ENCODE measurements at regions not wholly inside any gene's neighbourhood (a gene's known extent, or its start where the extent isn't known, plus 50 kb on each side); places are given as distances from the start of the nearest gene placed in this dataset.

DNA sequence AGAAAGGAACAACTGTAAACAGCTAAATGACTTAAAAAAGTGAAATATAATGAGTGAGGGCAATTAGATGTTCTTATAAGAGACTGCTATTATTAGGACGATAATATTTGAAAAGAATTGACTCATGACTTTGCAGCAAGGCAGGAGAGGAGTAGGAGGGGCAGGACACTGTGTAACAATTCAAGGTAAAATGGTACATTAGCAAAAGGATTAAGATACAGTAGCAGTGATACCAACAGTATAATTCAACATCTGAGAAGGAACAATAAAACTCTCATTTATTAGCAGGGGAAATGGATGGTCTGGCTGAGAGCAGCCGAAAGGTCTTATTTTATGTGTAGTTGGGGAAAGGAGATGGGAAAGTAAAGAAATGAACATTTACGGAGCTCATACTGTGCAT is 315.5 kb upstream of the BOD1L1 start:
- no peak for DNase-seq

DNA sequence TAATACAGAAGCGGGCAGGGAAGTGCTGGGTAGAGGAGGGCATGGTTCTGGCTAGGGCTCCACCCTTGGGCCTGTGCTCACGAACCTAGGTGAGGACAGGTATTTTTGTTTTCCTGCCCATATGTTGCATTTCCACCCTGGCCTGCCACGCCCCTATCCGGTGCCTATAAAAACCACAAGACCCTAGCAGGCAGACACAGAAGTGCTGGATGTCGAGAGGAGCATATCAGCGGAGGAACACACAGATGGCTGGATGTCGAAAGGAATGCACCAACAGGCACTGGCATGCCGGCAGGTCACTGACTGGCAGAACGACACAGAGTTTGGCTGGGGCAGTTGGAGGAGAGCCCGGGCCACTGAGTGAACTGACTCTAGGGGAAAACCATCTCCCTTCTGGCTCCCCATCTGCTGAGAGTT is 316.6 kb upstream of the BOD1L1 start:
- no peak for DNase-seq

DNA sequence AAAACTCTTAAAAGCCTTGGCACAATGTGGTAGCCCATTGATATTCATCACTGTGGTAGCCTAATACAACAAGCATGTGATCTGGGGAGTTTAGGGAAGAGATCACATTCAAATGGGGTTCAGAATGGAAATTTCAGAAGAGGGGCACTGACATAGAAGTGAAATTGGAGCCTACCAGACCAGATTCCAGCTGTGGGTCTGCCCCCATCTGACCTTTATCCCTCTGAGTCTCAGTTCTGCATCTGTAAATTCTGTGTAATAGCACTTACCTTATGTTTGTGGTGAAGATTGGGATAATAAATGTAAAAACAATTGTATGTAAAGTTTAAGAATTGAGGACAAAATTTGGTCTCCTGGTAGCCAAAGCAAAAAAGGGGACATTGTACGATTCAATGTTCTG is 320.4 kb upstream of the BOD1L1 start:
- no peak for DNase-seq

DNA sequence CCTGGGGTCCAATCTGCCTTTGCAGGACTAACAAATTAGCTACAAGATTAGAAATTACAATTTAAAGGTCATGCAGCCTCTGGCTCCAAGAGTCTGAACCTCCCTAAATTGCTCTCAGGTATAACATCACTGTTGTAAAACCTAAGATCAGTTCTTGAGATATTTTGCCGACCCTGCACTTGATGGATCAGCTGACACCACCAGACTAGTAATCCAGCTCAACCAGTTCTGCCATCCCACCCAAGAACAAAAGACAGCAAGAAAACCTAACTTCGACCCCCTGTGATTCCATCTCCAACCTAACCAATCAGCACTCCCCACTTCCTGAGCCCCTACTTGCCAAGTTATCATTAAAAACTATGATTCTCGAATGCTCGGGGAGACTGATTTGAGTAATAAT is 323.0 kb upstream of the BOD1L1 start:
- DNase-seq: no peak

DNA sequence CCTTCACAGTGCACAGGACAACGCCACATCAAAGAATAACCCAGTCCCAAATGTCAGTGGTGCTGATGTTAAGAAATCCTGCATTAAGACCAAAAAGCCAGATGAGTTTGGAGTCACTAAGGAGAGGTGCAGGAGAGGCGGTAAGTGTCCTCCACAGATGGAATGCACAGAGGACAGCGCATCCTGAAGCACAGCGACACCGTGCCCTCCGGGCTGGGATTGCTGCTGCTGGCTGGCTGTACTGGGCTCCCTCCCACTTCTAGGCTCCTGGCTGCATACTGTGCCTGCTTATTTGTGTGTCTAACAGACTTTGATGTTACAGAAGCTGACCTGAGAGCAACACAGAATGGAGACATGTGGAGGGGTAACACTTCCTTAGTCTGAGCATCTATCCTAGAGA is 325.6 kb upstream of the BOD1L1 start:
- DNase-seq: no peak

DNA sequence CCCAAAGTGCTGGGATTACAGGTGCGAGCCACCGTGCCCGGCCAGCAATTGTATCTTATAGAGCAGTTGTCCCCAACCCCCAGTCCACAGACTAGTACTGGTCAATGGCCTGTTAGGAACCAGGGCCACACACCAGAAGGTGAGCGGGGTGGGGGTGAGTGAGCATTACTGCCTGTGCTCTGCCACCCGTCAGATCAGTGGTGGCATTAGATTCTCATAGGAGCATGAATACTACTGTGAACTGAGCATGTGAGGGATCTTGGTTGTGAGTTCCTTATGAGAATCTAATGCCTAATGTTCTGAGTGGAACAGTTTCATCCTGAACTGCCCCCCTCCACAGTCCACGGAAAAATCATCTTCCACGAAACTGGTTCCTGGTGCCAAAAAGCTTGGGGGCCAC is 328.0 kb upstream of the BOD1L1 start:
- DNase-seq: no peak

DNA sequence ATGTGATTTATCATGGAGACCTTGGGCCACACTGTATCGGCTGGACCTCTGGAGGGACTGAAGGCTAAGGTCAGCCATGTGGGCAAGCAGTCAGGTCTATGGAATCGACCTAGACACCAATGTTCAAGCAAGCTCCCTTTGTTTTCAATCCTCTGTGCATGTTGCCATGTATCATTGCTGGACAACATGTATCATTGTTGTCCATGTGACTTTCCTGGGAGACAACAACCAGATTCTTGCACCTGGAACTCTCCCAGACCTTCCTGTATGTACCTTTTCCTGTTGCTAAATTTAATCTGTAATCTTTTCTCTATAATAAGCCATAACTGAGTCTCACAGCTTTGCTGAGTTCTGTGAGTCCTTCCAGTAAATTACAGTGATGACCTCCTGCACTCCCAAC is 329.4 kb upstream of the BOD1L1 start:
- DNase-seq: no peak

DNA sequence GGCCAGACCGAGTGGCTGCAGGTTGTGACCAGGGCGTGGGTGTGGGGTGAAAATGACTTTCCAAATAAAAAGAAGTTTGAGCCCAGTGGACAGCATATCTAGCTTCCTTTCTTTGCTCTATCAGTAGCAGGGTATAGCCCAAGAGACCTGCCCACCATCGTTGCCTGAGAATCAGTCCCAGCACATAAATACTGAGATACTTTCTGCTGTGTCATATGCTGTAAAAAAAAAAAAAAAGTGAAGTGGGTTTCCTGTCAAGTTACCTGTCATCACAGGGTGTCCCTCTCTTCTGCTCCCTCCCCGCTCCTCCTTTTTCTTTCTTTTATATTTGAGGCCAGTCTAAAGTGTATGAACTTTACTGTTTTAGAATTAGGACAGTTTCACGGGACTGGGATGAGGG is 330.3 kb upstream of the BOD1L1 start:
- DNase-seq: no peak

DNA sequence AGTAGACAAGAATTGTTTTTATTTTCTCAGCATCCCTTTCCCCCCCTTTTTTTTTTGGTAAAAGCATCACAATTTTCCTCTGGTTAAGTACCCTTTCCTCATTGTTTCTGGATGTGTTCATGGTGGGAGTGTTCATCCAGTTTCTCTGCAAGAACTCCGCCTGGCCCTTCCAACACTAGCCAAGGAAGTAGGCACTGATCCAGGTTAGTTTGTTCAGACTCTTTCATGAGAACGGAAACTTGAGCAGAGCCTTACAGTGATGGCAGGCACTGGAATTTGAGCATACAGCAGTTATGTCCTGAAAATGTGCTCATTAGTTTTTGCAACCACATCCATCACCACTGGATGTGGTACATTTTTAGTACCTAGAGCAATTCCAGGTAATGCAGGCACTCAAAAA is 336.1 kb upstream of the BOD1L1 start:
- no peak for DNase-seq

DNA sequence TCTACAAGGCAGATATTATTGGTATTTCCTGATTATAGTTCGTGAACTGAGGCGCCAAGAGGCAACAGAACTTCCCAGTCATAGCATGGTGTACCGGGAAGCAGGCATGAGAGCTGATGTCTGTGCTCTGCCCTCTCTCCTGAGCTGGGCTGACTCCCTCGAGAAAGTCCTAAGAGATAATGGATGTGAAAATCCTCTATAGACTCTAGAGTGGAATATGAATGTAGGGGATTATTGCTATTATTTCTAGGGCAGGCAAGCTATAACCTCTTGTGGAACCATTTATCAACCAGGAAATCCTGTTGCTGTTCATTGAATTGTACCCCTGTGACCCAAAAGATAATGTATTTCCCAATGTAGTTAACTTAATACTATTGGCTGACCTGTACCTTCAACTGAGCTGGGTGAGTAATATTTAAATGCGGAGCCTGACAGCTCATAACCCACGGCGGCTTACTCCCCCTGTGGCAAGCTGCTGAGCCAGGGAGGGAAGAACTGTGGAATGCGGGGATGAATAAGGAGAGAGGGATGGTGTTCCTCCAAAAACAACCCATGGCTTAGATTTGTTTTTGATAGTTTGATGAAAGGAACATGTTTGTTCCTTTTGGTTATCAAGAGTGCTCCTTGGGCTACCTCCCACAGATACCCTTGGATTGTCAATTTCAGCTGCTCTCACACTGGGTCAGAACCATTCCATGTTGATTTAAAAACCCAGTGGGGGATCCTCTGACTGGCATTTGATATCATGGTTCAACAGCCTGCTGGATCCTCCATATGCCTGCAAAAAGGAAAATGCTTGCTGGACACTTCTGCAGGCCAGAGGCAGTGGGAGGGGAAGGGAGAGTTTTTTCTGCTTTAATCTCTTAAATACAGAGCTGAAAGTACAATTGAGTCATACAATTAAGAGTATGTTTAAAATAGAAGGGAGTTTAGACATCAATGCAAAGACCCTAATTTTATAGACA is 339.0 kb upstream of the BOD1L1 start:
- no peak for DNase-seq

DNA sequence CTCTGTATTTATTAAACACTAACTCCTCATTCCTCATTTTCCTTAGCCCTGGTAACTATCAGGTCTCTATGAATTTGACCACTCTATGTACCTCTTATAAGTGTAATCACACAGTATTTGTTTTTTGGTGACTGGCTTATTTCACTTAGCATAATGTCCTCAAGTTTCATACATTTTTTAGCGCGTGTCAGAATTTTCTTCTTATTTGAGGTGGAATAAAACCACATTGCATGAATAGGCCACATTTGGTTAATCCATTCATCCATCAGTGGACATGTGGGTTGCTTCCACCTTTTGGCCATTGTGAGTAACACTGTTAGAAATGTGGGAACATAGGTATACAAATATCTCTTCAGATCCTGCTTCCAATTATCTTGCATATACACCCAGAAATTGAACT is 341.2 kb upstream of the BOD1L1 start:
- DNase-seq: no peak

DNA sequence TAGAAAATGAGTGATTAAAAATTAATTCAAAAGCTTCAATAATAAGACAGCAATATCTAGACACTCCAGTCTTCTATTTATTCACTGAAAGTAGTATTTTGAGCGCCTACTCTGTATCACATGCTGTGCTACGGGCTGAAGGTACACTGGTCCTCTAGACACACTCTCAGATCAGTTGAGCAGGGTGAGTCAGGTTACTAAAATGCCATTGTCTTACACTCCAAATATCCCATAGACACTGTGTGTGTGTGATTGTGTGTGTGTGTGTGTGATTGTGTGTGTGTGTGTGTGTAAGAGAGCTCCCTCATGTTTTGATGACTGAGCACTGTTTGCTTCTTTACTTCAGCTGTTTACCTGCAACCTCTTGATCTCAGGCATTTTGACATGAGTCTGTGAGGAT is 342.8 kb upstream of the BOD1L1 start:
- DNase-seq: no peak

DNA sequence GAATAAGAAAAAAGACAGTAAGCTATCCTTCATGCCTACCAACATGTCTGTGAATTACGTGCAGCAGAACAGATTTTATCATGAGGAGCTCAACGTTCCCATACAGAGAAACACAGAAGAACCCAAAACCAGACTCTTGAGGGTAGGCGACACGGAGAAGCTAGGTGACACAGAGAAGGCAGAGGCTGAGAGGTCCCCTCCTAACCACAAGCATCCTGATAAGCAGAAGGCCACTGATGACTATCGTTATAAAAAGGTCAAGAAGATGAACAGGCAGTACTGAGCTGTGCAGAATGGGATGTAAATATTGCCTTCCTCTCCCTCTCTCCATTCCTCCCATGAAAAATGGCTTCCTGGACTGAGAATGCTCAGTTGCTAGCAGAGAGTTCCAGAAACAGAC is 350.2 kb upstream of the BOD1L1 start:
- DNase-seq: no peak

DNA sequence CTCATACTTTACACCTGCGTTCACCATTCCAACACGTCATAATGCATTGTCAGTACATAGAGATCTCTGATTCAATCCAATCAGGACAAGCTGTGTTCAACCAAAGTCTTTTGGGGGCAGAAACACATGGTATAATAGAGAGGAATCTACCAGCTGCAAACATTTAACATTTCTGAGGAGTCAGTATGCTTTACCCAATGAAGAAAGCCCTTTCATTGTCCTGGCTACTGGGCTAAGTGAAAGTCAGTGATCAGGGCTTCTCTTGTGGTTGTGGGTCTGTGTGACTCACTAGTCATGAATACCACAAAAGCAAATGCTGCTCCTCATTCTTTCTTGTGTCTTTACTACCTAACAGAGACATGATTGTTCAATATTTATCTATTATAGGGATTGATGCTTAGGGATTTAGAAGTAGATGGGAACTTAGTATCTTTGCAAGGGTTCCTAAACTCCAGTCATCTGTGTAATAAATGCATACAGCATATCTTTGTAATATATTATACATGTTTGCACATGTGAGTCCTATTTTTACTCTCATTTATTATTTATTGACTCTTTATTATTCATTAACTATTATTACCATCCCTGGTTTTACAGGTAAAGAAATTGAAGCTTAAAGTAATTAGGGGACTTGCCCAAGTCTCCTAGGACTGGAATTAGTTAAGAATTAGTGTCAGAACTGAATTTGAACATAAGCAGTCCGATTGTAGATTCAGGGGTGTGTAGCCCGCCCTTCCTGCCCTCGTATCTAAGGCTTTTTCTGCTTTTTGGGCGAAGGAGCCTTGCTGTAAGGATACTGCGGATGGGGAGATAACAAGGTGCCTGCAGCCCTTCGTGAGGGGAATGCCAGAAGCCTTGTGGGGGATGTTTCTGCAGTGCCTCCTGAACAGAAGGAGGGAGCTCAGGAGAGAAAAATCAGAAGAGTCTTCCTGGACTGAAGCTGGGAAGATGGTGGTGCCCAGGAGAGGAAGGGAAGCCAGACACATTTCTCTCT is 353.1 kb upstream of the BOD1L1 start:
- DNase-seq: no peak

DNA sequence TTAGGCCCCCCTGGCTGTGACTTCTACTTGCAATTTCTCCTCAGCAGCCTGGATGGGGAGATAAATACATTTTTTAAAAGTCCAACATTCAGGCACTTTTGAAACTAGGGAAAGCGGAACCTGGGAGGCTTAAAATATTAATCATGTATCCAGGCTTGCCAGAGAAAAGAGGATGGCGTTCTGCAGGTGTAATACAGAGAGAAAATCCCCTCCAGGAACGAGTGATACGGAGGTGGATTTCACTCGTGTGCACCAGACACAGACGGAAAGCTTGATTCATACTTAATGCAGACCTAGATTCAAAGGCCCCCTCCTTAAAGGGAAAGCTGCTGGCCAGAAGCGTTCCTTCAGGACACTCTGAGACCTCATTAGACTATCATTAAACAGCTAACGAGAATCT is 354.0 kb upstream of the BOD1L1 start:
- no peak for DNase-seq

DNA sequence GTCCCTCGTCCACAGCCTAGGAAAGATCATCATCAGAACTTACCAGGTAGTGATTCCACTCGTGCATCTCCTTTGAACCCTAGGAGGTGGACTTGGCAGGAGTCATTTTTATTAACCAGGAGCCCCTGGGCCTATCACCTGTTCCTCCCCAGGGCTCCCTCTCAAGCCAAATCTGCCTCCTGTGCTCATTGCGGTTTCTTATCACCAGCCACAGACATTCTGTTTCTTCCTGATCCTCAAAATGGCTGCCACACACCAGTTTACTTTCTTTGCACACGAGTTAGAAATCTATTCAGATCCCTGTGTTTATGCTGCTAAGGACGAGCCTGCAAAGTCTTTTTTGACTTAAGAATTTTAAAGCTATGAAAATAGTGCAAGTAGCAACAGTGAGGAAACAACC is 354.5 kb upstream of the BOD1L1 start:
- DNase-seq: no peak

DNA sequence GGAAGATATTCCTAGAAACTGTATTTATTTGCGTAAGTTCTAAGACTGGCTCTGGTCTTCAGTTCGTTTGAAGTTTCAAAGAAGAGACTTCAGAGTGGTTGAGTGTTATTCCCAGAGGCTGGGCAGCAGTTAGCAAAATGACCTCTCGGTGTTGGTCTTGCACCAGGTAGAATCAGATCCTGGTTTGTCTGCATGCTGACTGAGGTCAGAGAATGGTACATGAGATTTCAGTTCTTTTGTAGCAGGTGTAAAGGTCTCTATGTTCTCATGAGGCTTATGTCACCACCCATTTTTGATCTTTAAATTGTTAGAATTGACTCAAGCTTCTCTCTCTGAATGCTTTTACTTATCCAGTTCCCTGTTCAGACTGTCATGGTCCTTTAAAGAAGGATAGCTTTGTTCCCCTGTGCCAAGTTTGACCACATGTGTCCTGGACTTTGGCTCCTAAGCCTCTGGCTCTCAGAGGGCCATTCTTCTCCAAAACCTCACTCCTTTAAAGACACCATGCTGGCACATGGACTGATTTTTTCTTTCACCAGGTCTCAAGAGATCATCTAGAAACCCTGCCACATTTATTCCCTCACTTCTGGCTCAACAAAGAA is 355.8 kb upstream of the BOD1L1 start:
- no peak for DNase-seq

DNA sequence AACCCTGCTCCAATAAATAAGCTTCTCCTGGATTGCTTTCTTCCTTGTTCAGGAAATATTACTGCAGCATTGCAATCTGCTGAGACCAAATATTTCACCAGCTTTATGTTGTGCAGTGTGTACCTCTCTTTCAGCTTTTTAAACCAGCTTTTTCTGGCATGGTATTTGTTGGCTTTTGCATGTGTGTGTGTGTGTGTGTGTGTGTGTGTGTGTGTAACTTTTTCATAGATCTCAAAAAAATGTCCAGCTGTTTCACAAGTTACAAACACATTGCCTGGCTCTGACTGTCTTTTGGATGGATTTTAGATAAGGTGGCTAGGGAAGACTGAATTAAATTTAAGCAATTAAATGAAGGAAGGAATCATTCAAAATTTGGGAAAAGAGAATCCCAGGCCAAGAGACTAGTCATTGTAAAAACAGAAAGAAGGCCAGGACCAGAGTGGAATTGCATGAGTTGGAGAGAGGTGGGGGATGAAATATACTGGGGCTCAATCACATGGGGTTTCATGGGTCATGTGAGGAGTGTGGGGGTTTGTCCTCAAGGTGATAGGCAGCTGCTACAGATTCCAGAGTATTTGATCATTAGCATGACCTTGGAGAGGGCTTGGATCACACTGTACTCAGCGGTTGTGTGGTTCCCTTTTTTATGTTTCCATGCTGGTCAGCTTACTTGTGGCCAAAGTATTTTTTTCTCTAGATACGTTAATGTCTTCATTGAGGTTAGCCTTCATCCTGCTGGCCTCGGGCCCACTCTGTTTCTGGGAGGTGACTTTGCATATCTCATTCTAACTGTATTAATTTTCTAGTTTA is 357.7 kb upstream of the BOD1L1 start:
- no peak for DNase-seq

DNA sequence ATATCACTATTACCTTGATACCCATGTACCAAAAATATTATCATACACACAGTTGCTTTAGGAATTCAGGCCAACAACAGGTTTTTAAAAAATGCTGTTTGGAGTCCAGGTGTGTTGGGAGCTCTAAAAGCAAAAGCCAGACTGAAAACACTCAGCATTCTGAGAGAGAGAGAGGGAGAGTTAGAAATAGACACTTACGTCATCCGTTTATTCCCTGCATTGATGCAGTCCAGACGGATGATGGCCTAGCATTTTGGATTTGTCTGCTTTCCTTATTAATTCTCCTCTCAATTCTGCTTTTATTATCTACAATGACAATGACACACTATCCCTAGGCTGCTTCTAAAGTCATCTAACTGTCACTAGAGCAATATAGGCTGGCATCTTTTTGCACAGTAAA is 358.3 kb upstream of the BOD1L1 start:
- no peak for DNase-seq

DNA sequence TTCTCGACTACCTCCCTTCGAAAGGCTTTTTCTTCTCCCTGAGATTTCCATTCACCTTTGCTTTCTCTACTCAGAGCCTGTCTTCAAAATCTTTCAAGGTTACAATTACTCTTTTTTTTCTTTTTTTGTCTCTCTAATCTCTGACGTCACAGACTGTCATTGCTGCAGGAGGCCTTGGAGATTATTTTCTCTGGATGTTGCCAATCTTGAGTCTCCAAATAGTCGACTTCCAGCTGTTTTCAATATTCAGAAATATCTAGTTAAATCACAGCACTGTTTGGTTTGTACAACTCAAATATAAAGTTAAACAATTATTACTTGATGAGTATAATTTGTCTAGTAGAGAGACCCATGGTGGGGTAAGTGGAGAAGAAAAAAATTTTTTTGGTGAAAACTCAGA is 359.0 kb upstream of the BOD1L1 start:
- no peak for DNase-seq

DNA sequence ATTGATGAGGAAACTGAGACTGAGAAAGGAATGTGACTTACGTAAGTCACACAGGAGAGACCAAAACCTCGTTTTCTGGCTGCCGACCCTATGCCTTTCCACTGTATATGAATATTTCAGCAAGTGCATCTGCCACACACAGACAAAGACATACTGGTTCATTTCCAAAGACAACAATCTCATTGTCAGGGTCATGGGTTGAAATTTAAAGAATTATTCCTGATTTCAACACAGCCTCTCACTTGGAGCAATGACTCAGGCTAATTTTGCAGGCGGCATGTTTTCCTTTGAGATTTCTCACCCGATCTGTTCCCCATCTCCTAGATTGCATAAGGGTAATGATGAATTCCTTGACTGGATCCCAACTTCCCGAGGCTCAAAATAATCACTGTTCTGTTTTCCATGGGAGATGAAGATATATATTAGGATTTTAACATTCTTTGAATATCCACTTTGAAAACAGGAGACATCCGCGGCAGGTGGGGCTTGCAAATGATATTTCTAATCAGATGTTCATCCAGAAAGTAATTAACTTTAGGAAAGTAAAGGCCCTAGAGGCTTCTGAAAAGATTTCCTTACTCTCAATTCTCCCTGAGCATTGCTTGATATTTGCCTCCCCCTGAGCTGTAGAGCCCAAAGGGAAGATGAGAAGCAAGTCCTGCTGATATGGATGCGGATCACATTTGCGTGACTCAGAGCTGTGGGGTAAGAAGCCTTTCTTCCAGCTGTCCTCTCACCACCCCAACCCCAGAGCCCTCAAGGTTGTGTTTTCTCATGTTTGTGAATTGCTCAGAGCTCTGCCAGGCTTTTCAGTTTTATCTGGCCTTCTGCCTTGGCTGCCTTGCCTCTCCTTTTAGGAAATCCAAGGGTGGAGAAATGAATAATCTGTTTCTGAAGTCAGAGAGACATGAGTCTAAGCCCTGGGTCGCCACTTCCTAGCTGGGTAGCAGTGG is 361.1 kb upstream of the BOD1L1 start:
- DNase-seq: no peak
